HG03378 (cell line): ENCODE measurements at regions not wholly inside any gene's neighbourhood (a gene's known extent, or its start where the extent isn't known, plus 50 kb on each side); places are given as distances from the start of the nearest gene placed in this dataset.
"Not testable (repeated sequence)": the region's sequence is repeated elsewhere in the genome, so short reads cannot be mapped to it uniquely, and the experiment has no call there.

Experiments
- ATAC-seq: cut with Tn5 transposase; IDR thresholded peaks from one replicate; pipeline ENCODE4 v1.9.1; 2021; ENCODE audit warnings: mild to moderate bottlenecking, moderate library complexity; ENCODE audit not compliant: unreplicated experiment

GRCh38 chr4:93888308-93888707 lies 59.8 kb downstream of the ATOH1 start:
- ATAC-seq = no peak

GRCh38 chr4:93888768-93889167 lies 60.2 kb downstream of the ATOH1 start:
- no peak for ATAC-seq

- no peak for ATAC-seq
Measured at GRCh38 chr4:93891244-93891643, 62.7 kb downstream of the ATOH1 start.

- no peak for ATAC-seq
Measured at GRCh38 chr4:93894995-93895394, 66.4 kb downstream of the ATOH1 start.

GRCh38 chr4:93896516-93896915 lies 68.0 kb downstream of the ATOH1 start:
- no peak for ATAC-seq

GRCh38 chr4:93897559-93897958 lies 69.0 kb downstream of the ATOH1 start:
- ATAC-seq = no peak

- ATAC-seq = no peak
Measured at GRCh38 chr4:93908778-93909177, 80.2 kb downstream of the ATOH1 start.

GRCh38 chr4:93911671-93912070 lies 83.1 kb downstream of the ATOH1 start:
- ATAC-seq = no peak

GRCh38 chr4:93912146-93912545 lies 83.6 kb downstream of the ATOH1 start:
- ATAC-seq = no peak

GRCh38 chr4:93918856-93919255 lies 90.3 kb downstream of the ATOH1 start:
- ATAC-seq = no peak

- not testable (repeated sequence) for ATAC-seq
Measured at GRCh38 chr4:93923570-93923969, 95.0 kb downstream of the ATOH1 start.

- no peak for ATAC-seq
Measured at GRCh38 chr4:93947286-93947685, 118.7 kb downstream of the ATOH1 start.

- not testable (repeated sequence) for ATAC-seq
Measured at GRCh38 chr4:93950239-93950638, 121.7 kb downstream of the ATOH1 start.

- no peak for ATAC-seq
Measured at GRCh38 chr4:93957186-93957585, 128.6 kb downstream of the ATOH1 start.

GRCh38 chr4:93960450-93960849 lies 131.9 kb downstream of the ATOH1 start:
- ATAC-seq = no peak

- ATAC-seq = no peak
Measured at GRCh38 chr4:93960916-93961315, 132.4 kb downstream of the ATOH1 start.

- ATAC-seq = no peak
Measured at GRCh38 chr4:93981594-93981993, 153.0 kb downstream of the ATOH1 start.

GRCh38 chr4:93982255-93982654 lies 153.7 kb downstream of the ATOH1 start:
- ATAC-seq = no peak

- ATAC-seq = peak; percentile 83
Measured at GRCh38 chr4:93983140-93983539, 154.6 kb downstream of the ATOH1 start.

- ATAC-seq = no peak
Measured at GRCh38 chr4:93994175-93994994, 165.8 kb downstream of the ATOH1 start.

- no peak for ATAC-seq
Measured at GRCh38 chr4:93996895-93997294, 168.3 kb downstream of the ATOH1 start.

GRCh38 chr4:94000559-94000958 lies 172.0 kb downstream of the ATOH1 start:
- ATAC-seq = no peak

GRCh38 chr4:94006932-94007331 lies 178.4 kb downstream of the ATOH1 start:
- no peak for ATAC-seq
